ENCODE measurements at regions not wholly inside any gene's neighbourhood (a gene's known extent, or its start where the extent isn't known, plus 50 kb on each side); places are given as distances from the start of the nearest gene placed in this dataset.
A peak's percentile ranks its signal among the peaks of the same experiment; 100 is the strongest.

DNA sequence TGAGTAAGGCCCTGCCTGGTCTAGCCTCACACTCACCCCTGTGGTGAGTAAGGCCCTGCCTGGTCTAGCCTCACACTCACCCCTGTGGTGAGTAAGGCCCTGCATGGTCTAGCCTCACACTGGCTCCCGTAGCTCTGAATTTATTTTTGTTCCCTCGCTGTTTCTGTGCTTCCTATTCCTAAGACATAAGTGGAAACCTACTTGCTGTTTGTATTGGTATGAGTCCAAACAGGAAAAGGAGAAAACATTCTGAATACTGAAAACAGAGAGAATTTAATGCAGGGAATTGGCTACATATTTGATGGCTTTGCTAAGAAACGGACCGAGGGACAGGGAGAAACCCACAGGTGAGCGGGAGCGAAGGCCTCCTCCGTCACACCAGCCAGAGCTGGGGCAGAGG lies 267.8 kb downstream of the FOXL1 start:
- no peak overlapping the region for H3K4me3 ChIP-seq (ENCODE audit: control insufficient read depth, low read depth, low read length)
- TF ChIP-seq, protein P1, sequence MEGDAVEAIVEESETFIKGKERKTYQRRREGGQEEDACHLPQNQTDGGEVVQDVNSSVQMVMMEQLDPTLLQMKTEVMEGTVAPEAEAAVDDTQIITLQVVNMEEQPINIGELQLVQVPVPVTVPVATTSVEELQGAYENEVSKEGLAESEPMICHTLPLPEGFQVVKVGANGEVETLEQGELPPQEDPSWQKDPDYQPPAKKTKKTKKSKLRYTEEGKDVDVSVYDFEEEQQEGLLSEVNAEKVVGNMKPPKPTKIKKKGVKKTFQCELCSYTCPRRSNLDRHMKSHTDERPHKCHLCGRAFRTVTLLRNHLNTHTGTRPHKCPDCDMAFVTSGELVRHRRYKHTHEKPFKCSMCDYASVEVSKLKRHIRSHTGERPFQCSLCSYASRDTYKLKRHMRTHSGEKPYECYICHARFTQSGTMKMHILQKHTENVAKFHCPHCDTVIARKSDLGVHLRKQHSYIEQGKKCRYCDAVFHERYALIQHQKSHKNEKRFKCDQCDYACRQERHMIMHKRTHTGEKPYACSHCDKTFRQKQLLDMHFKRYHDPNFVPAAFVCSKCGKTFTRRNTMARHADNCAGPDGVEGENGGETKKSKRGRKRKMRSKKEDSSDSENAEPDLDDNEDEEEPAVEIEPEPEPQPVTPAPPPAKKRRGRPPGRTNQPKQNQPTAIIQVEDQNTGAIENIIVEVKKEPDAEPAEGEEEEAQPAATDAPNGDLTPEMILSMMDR (conservative IDR thresholded peaks at IDR 0.05; ENCODE audit: control insufficient read depth, insufficient read depth, low read depth, low read length): no peak
- DNase-seq (ENCODE audit: low read depth): peak; percentile 34

DNA sequence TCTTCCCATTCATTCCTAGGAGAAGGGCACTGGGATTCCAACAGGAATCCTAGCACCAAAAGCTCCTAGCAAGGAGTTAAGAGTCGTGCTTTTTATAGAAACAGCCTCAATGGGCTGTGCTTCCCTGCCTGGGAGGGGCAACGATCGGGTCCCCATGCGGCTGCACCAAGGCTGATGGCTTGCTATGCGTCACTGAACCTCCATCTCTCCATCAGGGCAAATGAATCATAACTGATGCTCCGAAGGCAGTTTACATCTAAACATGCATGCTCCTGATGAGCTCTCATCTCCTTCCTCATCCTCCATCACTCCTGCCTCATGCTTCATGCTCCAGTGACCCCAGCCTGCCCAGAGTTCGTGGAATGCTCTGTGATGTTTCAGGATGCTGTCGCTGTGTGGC lies 270.5 kb downstream of the FOXL1 start:
- H3K4me3 ChIP-seq (ENCODE audit: control insufficient read depth, low read depth, low read length): no peak overlapping the region
- DNase-seq (ENCODE audit: low read depth): peak; percentile 10
- TF ChIP-seq, protein P1 (conservative IDR thresholded peaks at IDR 0.05; ENCODE audit: control insufficient read depth, insufficient read depth, low read depth, low read length): no peak

DNA sequence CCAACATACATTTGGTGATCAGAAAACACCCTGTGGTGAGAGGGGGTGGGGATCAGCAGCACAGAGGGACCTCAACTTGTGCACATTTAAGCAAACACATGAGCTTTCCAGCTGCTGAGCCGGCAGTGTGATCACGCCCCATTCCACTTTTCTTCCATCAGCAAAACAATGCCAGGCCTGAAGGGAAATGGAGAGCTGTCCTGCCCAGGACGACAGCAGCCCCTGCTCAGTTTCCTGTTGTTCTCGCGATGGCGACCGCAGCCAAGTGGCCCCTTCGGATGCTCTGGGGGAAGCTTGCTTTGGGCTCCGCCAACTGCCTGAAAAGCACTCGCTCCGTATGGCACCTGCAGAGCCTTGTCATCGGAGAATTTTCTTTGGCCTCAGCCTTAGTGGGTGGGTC lies 272.3 kb downstream of the FOXL1 start:
- TF ChIP-seq, protein P1 (conservative IDR thresholded peaks at IDR 0.05; ENCODE audit: control insufficient read depth, insufficient read depth, low read depth, low read length): no peak

DNA sequence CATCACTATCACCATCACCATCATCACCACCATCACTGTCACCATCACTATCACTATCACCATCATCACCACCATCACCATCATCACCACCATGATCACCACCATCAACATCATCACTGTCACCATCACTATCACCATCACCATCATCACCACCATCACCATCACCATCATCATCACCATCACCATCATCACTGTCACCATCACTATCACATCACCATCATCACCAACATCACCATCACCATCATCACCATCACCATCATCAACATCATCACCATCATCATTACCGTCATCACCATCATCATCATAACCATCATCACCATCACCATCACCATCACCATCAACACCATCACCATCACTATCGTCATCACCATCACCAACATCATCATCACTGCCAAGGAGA lies 273.8 kb downstream of the FOXL1 start:
- no peak for DNase-seq (ENCODE audit: low read depth)
- TF ChIP-seq, protein P1 (conservative IDR thresholded peaks at IDR 0.05; ENCODE audit: control insufficient read depth, insufficient read depth, low read depth, low read length): no peak
- no peak overlapping the region for H3K4me3 ChIP-seq (ENCODE audit: control insufficient read depth, low read depth, low read length)

More for the DNA sequence above, 272.3 kb downstream of the FOXL1 start:
- H3K4me3 ChIP-seq (ENCODE audit: control insufficient read depth, low read depth, low read length): no peak overlapping the region
- no peak for DNase-seq (ENCODE audit: low read depth)

DNA sequence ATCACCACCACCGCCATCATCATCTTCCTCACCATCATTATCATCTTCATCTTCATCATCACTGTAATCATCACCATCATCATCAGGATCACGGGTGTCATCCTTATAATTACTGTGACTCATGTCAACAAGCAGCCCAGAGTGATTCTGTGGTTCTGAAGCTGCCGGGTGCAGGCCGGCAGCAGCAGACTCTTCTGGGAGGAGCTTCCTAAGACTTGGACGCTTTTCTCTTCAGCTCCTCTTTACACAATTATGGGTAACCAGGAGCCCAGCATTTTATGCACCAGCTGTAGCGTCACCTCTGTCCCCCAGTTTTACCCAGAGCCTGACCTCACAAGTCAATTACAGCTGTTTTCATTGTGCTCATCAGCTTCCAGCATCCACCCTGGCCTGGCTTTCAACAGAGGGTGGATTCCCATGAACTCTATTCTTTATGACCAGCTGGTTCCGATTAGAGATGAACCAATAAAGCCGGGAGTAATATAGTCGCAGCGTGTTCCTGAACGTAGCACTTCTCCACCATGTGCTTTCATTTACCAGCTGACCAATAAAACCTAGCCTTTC lies 275.8 kb downstream of the FOXL1 start:
- TF ChIP-seq, protein P1 (conservative IDR thresholded peaks at IDR 0.05; ENCODE audit: control insufficient read depth, insufficient read depth, low read depth, low read length): no peak
- DNase-seq (ENCODE audit: low read depth): peak; percentile 99
- no peak overlapping the region for H3K4me3 ChIP-seq (ENCODE audit: control insufficient read depth, low read depth, low read length)

DNA sequence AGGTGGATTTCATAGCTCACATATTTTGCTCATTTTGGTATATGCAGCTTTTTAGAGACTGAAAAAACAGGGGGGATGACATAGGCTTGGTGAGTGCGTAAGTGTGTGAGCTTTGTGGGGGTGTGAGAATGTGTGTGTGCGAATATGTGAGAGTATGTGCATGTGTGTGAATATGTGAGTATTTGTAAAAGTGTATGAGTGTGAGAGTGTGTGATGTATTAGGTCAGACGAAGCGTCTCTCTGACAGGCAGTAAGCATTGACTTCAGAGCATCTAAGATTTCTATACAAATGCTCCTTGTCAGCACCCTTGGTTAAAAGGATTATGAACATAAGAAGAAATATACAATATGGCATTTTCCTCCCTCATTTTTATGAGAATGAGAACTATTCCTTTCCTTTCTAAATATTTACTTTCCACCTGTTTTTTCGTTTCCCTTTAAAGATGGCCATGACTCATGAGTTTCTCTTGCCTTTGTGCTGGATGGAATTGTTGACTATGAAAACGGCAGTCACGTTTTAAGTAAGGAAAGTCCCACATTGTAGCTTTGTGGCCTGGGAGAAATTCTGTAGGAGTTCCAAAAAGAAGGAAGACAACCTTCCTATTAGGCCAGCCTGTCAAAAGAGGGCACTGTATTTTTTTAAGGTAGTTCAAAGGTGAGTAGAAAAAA lies 276.4 kb downstream of the FOXL1 start:
- TF ChIP-seq, protein P1 (conservative IDR thresholded peaks at IDR 0.05; ENCODE audit: control insufficient read depth, insufficient read depth, low read depth, low read length): no peak
- H3K4me3 ChIP-seq (ENCODE audit: control insufficient read depth, low read depth, low read length): no peak overlapping the region
- DNase-seq (ENCODE audit: low read depth): peak; percentile 70

Measured in fibroblast of mammary gland (primary cell).